Endothelial cell of umbilical vein (primary cell): ENCODE measurements at regions not wholly inside any gene's neighbourhood (a gene's known extent, or its start where the extent isn't known, plus 50 kb on each side); places are given as distances from the start of the nearest gene placed in this dataset.

Experiments
- FOS ChIP-seq: IDR thresholded peaks from 2 replicates; pipeline ENCODE4 v1.6.1; 2011; ENCODE audit warnings: mild to moderate bottlenecking, low read length, moderate library complexity, borderline replicate concordance; ENCODE audit not compliant: insufficient read depth
- JUN ChIP-seq: IDR thresholded peaks from 2 replicates; pipeline ENCODE4 v1.6.1; 2011; ENCODE audit warnings: borderline replicate concordance, low read depth; ENCODE audit not compliant: insufficient read length, insufficient read depth
- MYC ChIP-seq: IDR thresholded peaks from one replicate; pipeline ENCODE4 v1.6.1; 2011; ENCODE audit warnings: mild to moderate bottlenecking, low read depth, low read length
- POLR2A ChIP-seq: IDR thresholded peaks from 2 replicates; pipeline ENCODE4 v1.6.1; 2012; ENCODE audit warnings: low read depth, mild to moderate bottlenecking, control low read depth, low read length
- POLR2AphosphoS5 ChIP-seq: IDR thresholded peaks from 2 replicates; pipeline ENCODE4 v1.6.1; 2012; ENCODE audit warnings: low read depth, mild to moderate bottlenecking, control low read depth, low read length, moderate library complexity; ENCODE audit not compliant: insufficient read depth
- TF ChIP-seq, protein P1 (sequence below), 2 donors: IDR thresholded peaks; 1 replicate in 1 of 2; 2 replicates in 1 of 2; pipeline ENCODE4 v1.5.1; 2011; ENCODE audit warnings: low read length in 2 of 2, mild to moderate bottlenecking in 2 of 2, moderate library complexity in 2 of 2, control low read depth in 1 of 2, inconsistent platforms in 1 of 2, low read depth in 1 of 2; ENCODE audit not compliant: insufficient read depth in 1 of 2; ENCODE audit errors: extremely low read depth in 1 of 2

DNA sequence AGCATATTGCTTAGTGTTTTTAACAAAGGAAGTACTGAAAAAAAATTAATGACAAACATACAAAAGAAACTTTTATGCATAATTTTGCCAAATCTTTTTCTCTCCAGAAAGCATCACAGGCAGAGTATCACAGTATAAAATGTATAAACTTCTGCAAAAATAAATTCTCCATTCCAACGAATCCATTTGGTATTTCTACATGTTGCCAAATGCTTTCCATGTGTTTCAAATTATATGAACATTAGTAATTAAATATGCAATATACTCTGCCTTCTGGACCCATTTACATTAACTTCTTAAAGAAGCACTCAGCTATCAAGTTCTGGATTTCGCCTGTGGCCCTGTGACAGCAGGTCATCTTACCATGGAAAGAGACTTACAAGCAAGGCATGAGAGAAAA is 189.1 kb upstream of the ALCAM start:
- no peak for TF ChIP-seq POLR2A
- TF ChIP-seq, protein P1, sequence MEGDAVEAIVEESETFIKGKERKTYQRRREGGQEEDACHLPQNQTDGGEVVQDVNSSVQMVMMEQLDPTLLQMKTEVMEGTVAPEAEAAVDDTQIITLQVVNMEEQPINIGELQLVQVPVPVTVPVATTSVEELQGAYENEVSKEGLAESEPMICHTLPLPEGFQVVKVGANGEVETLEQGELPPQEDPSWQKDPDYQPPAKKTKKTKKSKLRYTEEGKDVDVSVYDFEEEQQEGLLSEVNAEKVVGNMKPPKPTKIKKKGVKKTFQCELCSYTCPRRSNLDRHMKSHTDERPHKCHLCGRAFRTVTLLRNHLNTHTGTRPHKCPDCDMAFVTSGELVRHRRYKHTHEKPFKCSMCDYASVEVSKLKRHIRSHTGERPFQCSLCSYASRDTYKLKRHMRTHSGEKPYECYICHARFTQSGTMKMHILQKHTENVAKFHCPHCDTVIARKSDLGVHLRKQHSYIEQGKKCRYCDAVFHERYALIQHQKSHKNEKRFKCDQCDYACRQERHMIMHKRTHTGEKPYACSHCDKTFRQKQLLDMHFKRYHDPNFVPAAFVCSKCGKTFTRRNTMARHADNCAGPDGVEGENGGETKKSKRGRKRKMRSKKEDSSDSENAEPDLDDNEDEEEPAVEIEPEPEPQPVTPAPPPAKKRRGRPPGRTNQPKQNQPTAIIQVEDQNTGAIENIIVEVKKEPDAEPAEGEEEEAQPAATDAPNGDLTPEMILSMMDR (IDR thresholded peaks at IDR 0.05; ENCODE audit: extremely low read depth in 1 of 2, insufficient read depth in 1 of 2, low read depth in 1 of 2, low read length in 2 of 2): no peak
- no peak for TF ChIP-seq POLR2AphosphoS5
- no peak for TF ChIP-seq FOS
- TF ChIP-seq JUN: no peak
- TF ChIP-seq MYC: no peak
